CD4-positive, alpha-beta T cell treated with Interleukin-4 for 4 hours (primary cell): ENCODE measurements at regions not wholly inside any gene's neighbourhood (a gene's known extent, or its start where the extent isn't known, plus 50 kb on each side); places are given as distances from the start of the nearest gene placed in this dataset.

Experiments used
- DNase-seq: peaks from one replicate; pipeline ENCODE4 v3.0.0-alpha.2; 2020

- no peak for DNase-seq
Observed at GRCh38 chr19:27705896-27706295, 1507.1 kb downstream of the UQCRFS1 start.

GRCh38 chr19:27694361-27695055 is 1518.4 kb downstream of the UQCRFS1 start:
- no peak for DNase-seq

GRCh38 chr19:27691991-27692390 is 1521.0 kb downstream of the UQCRFS1 start:
- DNase-seq: no peak

GRCh38 chr19:27689734-27690241 is 1523.2 kb downstream of the UQCRFS1 start:
- DNase-seq: no peak

GRCh38 chr19:27684293-27684692 is 1528.7 kb downstream of the UQCRFS1 start:
- DNase-seq: no peak

GRCh38 chr19:27681972-27682371 is 1531.0 kb downstream of the UQCRFS1 start:
- no peak for DNase-seq

GRCh38 chr19:27679905-27680304 is 1533.0 kb downstream of the UQCRFS1 start:
- DNase-seq: no peak

- no peak for DNase-seq
Observed at GRCh38 chr19:27679399-27679798, 1533.6 kb downstream of the UQCRFS1 start.

DNA sequence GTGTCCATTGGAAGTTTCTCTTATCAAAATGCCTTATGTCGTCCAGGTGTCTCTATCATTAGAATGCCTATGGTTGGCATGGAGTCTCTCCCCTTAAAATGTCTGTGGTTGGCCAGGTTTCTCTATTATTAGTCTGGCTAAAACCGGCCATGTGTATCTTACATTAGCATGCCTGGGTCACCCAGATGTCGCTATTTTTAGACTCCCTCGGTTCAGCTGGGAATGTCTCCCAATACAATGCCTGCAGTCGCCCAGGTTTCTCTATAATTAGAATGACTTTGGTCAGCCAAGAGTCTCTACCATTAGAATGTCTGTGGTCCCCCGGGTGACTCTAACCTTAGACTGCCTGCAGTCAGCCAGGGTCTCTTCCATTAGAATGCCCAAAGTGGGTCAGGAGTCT is 1536.1 kb downstream of the UQCRFS1 start:
- no peak for DNase-seq

DNA sequence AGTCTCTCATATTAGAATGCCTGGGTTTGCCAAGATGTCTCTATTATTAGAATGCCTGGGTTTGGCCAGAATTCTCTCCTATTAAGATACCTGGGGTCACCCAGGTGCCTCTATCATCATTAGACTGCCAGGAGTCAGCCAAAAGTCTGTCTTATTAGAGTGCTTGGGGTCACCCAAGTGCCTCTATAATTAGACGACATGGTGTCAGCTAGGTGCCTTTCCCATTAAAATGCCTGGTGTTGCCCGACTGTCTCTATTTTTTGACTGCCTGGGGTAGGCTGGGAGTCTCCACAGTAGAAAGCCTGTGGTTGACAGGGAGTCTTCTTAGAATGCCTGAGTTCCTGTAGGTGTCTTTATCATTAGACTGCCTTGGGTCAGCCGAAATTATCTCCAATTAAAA is 1536.6 kb downstream of the UQCRFS1 start:
- DNase-seq: no peak

- DNase-seq: no peak
Observed at GRCh38 chr19:27675771-27676170, 1537.2 kb downstream of the UQCRFS1 start.

GRCh38 chr19:27674701-27675100 is 1538.2 kb downstream of the UQCRFS1 start:
- no peak for DNase-seq

DNA sequence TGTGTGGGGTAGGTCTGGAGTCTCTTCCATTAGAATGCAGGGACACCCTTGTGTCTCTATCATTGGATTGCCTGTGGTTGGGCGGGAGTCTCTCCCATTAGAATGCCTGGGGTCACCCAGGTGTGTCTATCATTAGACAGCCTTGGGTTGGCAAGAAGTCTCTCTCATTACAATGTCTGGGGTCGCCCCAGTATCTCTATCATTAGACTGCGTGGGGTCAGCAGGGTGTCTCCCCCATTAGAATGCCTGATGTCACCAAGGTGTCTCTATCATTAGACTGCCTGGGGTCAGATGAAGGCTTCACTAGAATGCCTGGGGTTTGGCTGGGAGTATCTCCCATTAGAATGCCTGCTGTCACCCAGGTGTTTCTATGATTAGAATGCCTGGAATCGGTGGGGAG is 1539.0 kb downstream of the UQCRFS1 start:
- DNase-seq: no peak

- no peak for DNase-seq
Observed at GRCh38 chr19:27672309-27673047, 1540.5 kb downstream of the UQCRFS1 start.

- DNase-seq: no peak
Observed at GRCh38 chr19:27671876-27672275, 1541.1 kb downstream of the UQCRFS1 start.

- DNase-seq: no peak
Observed at GRCh38 chr19:27660428-27660827, 1552.5 kb downstream of the UQCRFS1 start.

DNA sequence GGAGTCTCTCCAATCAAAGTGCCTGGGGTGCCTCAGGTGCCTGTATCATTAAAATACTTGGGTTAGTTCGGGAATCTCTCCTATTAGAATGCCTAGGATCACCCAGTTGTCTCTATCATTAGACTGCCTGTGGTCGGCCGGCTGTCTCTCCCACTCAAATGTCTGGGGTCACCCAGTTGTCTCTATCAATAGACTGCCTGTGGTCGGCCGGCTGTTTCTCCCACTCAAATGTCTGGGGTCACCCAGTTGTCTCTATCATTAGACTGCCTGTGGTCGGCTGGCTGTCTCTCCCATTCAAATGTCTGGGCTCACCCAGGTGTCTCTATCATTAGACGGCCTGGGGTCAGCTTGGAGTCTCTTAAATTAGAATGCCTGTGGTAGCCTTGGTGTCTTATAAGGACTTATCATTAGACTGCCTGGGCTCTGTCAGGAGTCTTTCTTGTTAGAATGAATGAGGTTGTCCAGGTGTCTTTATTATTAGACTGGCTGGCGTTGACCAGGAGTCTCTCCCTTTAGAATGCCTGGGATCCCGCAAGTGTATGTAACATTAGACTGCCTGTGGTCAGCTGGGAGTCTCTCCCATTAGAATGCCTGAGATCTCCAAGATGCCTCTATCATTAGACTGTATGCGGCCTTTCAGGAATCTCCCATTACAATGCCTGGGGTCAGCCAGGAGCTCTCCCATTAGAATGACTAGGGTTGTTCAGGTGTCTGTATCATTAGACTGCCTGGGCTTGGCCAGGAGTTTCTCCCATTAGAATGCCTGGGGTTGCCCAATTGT is 1555.5 kb downstream of the UQCRFS1 start:
- no peak for DNase-seq

- DNase-seq: no peak
Observed at GRCh38 chr19:27654266-27654990, 1558.5 kb downstream of the UQCRFS1 start.

- no peak for DNase-seq
Observed at GRCh38 chr19:27652796-27653195, 1560.2 kb downstream of the UQCRFS1 start.

- DNase-seq: no peak
Observed at GRCh38 chr19:27652281-27652680, 1560.7 kb downstream of the UQCRFS1 start.

DNA sequence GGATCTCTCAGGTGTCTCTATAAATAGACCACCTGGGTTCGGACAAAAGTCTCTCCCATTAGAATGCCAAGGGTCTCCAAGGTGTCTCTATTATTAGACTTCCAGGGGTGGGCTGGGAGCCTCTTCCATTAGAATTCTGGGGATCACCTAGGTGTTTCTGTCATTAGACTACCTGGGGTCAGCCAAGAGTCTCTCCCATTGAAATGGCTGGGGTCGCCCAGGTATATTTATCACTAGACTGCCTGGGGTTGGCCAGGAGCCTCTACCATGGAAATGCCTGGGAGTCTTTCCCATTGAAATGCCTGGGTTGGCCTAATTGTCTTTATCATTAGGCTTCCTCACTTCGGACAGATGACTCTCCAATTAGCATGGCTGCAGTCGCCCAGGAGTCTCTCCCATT is 1565.5 kb downstream of the UQCRFS1 start:
- no peak for DNase-seq

GRCh38 chr19:27635401-27635800 is 1577.5 kb downstream of the UQCRFS1 start:
- no peak for DNase-seq

DNA sequence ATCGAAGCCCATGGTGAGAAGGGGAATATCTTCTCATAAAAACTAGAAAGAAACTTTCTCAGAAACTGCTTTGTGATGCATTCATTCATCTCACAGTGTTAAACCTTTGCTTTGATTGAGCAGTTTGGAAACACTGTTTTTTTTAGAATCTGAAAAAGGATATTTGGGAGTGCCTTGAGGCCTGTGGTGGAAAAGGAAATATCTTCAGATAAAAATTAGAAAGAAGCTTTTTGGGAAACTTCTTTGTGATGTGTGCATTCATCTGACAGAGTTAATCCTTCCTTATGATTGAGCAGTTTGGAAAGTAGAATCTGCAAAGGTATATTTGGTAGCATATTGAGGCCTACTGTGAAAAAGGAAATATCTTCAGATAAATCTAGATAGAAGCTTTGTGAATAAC is 1594.9 kb downstream of the UQCRFS1 start:
- no peak for DNase-seq
